ENCODE measurements at regions not wholly inside any gene's neighbourhood (a gene's known extent, or its start where the extent isn't known, plus 50 kb on each side); places are given as distances from the start of the nearest gene placed in this dataset.
"Not testable (repeated sequence)": the region's sequence is repeated elsewhere in the genome, so short reads cannot be mapped to it uniquely, and the experiment has no call there.

DNA sequence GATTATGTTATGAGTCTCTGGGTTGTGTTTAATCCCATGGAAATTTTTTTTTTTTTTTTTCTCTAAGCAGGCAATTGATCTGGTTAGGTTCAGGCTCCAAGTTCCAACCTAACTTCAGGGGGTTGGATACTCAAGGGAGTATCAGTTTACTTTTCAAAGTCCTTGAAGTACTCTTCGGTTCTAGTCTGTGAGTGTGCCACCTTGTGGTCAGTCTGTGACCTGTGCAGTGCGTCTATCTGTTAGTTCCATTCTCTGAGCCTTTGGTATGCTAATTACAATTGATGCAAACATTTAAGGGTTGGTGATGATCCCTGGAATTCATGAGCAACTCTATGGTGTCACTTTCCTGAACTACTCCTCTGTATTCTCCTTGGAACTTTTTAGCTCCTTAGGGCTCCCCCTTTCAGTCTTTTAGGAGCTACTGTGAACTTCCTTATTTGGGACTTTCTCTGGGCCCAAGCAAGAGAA lies 342.0 kb downstream of the SOX4 start:
- peak; percentile 6 to 15 for DNase-seq

DNA sequence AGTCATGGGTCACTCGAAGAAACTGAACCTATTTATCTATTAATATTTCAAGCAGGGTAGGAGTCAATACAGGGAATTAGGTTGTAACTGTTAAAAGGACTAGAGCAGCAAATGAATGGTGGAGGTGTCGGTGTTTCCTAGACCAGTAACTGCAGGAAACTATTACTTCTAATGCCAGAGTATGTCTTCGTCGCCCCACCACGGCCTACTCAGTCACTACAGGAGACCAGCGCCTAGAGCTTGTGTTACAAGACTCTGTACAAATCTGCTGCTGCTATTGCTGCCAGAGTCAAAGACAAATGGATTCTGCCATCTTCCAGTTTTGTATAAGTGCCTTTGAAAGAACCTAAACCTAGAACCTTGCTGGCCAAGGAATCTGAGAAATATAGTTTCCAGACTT lies 343.9 kb downstream of the SOX4 start:
- DNase-seq: no peak

DNA sequence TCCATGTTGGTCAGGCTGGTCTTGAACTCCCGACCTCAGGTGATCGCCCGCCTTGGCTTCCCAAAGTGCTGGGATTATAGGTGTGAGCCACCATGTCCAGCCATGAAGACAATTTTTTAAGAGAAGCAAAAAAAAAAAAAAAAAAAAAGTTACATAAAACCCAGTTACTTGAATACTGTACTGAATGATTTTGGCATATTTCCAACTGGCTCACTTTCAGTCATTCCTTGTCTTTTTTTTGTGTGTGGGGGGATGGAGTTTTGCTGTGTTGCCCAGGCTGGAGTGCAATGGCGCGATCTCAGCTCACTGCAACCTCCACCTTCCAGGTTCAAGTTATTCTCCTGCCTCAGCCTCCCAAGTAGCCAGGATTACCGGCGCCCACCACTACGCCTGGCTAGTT lies 345.5 kb downstream of the SOX4 start:
- not testable (repeated sequence) for DNase-seq

DNA sequence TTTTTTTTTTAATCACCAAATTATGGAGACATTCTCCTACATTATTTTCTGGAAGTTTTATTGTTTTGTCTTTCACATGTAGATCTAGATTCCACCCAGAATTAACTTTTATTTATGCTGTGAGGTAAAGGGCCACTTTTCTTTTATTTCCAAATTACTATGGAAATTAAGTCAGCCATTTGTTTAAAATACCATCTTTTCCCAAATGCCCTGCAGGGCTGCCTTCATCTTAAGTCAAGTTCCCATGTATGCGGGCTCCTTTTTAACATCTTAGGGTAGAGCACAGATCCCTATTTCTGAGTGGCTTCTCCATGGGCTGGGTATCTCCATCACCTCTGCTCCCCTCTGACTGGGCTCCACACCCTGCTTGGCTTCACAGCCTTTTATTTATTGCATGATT lies 348.4 kb downstream of the SOX4 start:
- no peak for DNase-seq

DNA sequence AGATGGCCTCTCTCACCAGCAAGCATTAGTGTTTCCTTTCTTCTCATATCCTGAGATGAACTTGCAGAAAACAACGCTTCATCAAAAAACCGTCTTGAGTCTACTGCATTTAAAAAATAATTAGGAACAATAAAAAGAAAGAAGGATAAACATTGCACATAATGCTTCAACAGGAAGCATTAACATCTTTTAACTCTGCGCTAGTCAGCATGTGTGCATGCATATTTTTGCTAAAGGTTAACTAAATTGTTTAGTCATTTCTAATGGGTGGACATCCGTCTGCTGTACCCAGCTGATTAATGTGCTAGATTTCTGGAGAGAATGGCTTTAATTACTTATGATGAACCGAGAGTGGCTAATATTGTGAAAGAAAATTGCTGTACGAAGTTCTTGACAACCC lies 349.3 kb downstream of the SOX4 start:
- DNase-seq: no peak

DNA sequence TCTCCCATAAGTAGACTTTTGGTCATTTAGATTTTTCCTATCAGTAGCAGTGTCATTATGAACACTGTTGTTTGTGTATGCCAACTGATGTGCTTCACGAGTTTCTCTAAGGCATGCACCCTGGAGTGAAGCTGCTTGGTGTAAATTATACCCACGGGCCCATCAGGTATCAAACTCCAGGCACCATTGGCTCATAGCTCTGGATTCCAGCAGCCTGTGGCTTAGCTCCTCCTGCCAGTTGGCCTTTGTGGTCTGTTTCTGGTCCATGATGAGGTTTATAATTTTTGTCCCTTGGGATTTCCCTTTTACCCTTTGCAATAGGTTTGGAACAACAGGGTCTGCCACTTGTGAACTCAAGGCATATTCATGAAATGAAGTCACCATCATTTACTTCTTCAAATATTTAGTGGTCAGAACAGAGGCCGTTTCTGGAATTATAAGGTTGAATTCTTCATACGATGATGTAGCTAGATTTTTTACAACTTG lies 350.5 kb downstream of the PRL start:
- no peak for DNase-seq

DNA sequence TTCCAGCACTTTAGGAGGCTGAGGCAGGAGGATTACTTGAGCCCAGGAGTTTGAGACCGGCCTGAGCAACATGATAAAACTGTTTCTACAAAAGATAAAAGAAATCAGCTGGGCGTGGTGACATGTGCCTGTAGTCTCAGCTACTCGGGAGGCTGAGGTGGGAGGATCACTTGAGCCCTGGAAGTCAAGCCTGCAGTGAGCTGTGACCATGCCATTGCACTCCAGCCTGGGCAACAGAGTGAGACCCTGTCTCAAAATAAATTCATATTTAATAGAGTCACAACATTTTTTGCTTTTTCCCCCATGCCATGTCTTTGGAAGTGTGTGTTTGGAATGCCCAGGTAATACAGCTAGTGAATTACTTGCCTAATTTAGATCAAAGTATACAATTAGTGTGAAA lies 349.6 kb downstream of the PRL start:
- DNase-seq: not testable (repeated sequence)

DNA sequence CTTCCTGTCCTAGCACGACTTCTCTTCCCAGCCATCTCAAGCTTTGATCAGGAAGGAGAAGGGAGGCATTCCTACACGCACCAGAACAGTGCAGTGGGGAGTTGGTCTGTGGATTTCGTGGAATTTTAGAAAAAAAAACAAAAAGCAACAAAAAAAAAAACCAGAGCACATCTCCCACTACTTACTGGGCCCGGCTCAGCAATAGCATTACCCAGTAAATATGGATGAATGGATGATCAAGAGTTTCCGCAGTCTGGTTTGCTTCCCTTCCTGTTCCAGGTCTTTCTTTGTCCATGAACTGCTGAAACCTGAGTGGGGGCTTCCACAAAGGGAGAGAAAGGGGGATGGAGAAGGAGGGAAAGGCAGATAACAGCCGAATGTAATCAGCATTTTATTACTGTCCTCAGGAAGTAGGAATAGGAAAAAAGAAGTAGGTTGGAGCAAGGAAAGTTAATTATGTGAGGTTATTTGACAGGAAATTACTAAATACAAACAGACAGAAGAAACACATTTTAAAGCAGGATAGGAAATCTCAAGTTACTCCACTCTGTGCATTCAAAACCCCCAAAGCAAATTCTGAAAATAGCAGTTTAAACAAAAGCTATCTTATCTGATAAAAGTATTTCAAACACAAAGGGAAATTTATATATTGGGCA lies 349.0 kb downstream of the PRL start:
- no peak for DNase-seq

DNA sequence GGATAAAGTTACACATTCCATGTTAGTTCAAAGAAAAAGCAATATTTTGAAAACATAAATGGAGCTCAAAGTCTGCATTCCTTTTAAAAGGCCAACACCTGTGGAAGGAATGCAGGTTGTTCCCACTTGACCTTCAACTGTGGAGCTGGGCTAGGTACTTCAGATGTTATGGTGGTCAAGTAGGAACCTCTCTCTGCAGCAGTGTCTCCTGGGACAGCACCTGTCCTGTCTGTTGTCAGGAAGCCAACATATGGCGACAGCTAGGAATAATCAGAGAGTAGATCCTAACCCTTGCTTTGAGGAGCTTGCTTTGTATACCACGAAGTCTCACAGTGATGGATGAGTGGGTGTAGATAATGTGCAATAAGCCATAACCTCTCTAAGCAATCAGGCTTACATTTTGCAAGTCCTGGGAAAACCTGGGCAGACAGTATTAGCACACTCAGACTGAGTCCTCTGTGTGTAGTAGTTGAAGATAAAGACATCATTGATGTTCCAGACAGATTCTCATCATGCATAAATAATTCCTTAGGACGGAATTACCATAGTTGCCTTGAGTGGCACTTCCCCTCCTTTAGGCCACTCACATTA lies 347.5 kb downstream of the PRL start:
- no peak for DNase-seq

DNA sequence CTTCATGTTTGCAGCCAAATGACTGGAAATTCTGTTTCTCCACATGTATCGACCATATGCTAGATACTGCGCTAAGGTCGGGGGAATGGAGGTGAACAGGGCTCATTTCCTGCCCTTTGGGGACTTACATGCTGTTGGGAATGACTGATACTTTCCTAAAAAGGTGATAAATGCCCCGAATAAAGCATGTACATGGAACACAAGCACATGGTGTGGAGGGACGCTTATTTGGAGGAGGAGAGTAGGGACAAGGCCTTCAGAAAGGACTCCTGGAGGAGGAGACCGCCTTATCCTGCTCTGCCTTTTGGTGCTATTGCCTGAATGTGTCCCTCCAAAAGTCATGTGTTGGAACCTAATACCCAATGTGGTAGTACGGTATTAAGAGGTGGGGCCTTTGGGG lies 344.5 kb downstream of the PRL start:
- DNase-seq: no peak

DNA sequence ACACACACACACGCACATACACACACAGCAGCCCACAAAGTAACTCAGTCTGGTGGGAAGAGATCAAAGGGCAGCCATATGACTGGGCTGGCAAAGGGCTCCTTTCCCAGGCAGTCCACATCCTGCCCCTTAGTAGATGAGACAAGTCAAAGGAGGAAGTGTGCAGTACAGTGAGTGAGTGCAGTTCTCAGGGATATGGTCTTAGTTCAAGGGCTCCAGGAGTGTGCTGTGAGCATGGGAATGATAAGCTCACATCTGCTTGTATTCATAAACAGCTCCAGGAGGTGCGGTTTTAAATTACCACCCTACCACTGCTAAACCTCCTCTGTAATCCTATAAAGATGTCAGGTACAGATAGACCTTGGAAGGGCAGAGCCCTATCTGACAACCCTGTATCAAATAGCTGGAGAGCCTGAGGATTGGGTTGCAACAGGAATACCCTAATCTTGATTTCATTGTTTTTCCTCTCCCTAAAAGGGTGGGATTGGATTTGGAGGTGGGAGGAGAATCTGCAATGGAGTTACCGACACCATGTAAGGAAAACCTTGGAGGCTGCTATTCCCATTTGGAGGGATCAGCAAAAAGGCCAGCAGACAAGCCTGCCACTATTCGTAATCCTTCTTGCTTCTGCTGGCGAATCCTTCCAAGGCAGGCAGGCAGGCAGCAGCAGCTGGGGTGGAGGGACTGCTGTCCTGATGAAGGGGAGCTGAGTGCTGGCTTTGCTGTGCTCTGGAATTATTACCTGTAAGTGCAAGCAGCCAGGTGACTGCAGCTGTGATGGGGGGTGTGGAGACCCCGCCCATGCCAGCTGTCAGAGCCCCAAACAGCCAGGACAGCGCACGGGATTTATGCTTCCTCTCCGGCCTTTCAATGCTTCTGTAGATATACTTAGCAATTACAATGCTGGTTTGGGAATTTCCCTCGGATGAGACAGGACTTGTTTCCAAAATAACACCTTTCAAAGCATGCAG lies 342.7 kb downstream of the PRL start:
- DNase-seq: no peak

DNA sequence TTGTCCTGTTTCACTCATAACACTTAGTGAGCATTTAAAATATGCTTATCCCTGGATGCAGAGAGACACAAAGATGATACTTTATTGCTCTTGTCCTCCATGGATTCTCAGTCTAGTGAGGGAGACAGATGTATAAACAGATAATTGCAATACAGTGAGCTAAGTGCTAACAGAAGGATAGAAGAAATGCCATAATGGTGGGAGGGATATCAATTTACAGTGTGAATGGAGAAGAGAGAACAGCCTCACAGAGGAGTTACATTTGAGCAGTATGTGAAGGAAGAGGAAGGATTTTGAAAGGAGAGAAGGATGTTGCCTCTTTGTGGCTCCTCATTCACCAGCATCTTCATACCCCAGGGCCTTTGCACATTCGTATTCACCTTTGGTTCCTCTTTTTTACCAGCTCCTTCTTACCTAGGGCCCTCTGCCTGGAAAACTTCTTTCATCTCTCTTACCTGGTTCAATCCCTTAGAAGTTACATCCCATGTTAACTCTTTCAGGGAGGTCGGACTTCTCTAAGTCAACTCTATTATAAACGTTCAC lies 341.7 kb downstream of the PRL start:
- no peak for DNase-seq

DNA sequence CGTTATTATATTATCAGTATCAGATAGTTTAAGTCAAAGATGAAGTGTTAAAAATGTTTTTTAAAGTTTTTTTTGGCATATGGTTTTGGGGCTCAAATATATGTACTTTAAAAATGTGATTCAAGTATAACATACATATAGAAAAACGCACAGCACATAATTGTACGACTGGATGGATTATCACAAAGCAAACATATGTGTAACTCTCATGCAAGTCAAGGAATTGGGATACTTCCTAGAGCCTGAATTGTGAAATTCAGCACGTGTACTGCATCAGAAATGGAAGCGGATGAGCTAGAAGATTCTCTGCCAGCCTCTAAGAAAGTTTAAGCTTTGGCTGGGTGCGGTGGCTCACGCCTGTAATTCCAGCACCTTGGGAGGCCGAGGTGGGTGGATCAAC lies 340.9 kb downstream of the PRL start:
- DNase-seq: no peak

DNA sequence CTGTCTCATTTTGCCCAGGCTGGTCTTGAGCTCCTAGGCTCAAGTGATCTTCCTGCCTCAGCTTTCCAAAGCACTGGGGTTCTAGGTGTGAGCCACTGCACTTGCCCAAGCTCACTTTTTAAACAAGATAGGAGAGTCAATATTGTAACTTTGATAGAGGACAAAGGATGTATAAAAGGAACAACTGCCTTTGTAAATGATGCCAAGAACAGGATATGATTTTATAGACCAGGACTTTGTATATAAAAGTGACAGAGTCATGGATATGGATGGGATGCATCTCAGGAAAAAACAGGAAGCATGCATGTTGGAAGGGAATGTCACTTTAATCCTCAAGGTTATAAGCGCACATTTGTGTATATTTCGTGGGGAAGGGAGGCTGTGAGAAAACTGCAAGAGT lies 338.4 kb downstream of the PRL start:
- DNase-seq: no peak

DNA sequence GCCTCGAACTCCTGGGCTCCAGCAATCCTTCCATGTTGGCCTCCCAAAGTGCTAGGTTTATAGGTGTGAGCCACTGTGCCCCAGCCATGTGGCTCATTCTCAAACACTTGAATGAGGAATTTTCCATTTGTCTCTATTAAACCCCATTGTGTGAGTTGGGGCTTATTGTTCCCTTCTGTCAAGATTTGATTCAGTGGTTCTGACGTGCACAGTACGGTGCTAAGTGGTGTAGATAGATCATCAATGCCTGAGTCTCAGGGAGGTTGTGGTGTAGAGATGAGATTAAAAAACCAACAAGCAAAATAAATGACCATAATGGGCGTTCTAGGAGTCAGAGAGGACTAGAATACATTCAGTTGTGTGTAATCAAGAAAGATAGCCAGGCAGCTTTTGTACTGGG lies 335.6 kb downstream of the PRL start:
- DNase-seq: no peak

DNA sequence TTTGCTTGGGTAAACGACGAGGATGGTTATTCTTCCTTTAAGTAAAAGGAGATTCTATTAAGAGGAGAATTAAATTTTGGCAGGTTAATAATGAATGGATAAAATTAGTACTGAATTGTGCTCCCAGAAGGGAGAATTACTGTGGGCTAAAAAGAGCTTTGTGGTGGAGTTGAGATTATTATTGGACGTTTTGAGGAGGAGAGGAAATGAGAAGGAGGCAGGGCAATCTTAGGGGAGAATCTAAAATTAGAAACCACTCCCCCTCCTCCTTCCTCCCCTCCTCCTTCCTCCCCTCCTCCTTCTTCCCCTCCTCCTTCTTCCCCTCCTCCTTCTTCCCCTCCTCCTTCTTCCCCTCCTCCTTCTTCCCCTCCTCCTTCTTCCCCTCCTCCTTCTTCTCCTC lies 331.8 kb downstream of the PRL start:
- no peak for DNase-seq

DNA sequence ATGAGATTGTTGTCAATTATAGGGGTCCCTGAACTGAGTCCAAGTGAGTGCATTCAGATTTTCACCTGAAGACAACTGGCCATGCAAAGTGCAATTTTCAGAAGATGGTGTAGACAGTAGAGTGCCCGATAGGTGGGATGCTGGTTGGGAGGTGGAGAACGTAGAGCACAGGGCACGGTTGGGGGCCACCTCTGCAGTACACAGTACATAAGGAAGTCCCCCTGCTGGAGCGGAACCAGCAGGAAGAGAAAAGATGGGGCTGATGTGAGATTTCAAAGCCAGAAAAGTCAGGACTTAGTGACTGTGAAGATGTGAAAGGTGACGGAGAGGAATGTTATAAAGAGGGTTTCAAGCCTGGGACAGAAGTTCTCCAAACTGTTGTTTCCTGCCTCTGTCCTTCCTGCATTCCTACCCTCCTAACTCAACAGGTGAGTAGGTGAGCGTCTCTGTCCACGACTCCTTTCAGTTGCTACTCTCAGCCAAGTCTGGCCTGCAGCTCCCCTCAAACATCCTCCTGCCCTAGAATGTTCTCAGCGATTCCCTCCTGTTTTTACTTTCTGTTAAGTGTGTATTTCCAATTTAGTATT lies 330.8 kb downstream of the PRL start:
- DNase-seq: no peak

DNA sequence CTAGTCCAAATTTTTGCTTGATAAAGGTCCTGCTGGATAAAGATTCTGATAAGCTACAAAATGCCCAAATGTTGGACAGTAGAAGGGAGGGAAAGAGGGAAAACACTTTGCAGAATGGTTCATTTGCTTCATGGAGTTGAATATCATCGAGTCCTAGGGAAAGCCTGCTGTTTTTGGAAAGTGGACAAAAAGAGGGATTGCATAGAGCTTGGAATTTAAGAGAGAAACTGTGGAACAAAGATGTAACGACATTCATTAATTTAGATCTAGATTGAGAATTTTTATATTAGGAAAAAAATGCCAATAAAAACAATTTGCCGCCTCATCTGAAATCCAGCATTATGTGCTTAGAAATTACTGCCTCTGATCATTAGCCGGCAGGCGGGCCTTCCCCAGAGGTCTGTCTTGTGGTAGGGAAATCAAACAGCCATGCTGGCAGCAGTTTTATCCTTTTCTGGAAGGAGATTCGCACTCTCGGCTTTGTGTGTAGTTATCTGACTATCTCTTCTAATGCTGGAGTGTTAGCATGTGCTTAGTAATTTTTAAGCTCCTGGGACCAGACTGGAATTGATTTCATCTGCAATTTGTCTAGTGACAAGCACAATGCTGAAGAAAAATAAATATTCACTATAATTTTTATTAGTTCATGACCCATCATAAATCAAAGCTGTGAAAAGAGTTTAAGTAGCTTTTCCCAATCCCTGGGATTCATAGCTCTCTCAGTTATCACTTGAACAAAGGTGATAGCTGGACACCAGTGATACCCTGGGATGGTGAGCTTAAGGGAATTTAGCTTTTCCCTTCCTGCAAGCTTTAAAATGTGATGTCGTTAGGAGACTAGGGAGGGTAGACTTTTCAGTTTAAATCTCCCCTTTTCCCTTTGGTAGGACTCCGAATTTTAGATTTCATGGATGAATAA lies 329.5 kb downstream of the PRL start:
- no peak for DNase-seq

DNA sequence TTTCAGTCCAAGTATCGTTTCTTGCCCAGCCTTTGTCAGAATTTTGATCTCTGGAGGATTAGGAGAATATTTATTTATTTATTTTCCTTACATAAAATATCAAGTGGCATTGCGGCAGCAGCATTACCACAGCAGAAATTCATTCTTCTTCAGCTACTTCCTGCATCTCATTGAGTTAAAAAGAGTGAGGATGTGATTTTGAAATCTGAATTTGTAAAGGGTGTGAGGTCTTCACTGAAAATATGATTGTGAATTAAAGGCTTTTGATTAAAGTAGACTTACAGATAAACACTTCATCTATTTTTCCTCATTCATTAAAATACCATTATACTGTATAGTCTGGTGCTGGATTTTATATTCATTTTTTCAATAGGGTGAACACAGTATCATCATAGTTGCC lies 328.4 kb downstream of the PRL start:
- no peak for DNase-seq

DNA sequence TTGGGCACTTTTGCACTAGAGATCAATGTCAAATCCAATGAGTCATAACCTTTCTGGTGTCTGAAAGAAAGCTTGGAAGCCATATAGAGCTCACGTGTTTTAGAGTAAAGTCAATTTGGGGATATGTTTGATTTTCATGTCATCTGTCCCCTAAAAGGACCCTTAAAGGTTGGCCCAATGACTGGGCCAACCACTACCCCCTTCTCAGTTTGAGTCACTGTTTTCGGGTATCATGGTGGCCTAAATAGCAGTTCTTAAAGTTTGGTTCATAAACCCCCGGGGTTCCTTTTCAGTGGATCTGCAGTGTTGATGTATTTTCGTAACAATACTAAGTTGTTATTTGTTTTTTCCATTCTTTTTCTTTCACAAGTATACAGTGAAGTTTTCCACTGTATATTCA lies 327.6 kb downstream of the PRL start:
- no peak for DNase-seq

DNA sequence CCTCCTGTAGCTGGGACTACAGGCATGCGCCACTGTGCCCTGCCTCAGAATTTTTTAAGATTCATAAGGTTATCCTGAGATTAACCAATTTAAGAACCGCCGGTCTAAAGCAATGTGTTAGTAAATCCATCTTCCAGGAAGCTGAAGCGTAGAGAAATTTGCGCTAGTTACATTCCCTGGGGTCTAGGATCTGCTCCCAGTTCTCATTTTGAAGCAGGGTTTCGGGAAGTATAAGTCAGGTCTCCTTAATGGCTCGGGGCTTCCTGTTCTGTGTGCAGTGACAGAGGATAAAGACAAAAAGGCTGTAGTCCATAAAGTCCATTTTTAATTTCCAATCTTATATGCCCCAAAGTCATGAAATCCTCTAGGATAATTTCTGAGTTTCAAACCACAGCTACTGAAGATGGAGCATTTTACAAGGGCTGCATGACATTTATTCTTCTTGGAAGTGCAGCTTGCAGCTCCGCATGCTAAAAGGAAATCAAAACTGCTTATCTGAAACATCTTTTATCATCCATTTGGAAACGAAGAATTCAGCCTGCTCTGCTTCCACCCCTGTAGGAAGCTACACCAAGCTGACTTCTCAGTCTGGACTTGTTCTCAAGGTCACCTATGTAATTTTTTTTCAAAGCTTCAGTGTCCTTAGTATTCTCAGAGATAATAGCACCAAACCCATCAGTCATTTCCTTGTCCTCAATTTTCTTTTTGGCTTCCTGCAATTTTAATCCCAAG lies 326.1 kb downstream of the PRL start:
- DNase-seq: no peak
